GM12878 (cell line): ENCODE measurements at regions not wholly inside any gene's neighbourhood (a gene's known extent, or its start where the extent isn't known, plus 50 kb on each side); places are given as distances from the start of the nearest gene placed in this dataset.

Source experiments
- ATAC-seq: fragments of 200-7000 bp; cut with Tn5 transposase; 3 replicates; pipeline ENCODE4 v1.9.1; 2020; ENCODE audit warnings: mild to moderate bottlenecking, moderate library complexity
- BruUV-seq: library from RNA; stranded (reverse); fragments of 400-500 nt; replicated peaks from 2 replicates; lab custom pipeline; 2021; lab: Mats Ljungman, UMichigan
- CTCF ChIA-PET: fragments of 300-600 bp; sonication (Branson Sonifier 250); formaldehyde crosslinking; extraction: SDS; loops from one replicate; lab custom pipeline; 2021; ENCODE audit warnings: inconsistent platforms; lab: Yijun Ruan, JAX
- POLR2A ChIA-PET: fragments of 350-600 bp; formaldehyde crosslinking; extraction: SDS; loops from one replicate; lab custom pipeline; 2021; ENCODE audit warnings: inconsistent platforms; lab: Charles Lee
- RAD21 ChIA-PET: fragments of 300-600 bp; sonication (Branson Sonifier 250); formaldehyde crosslinking; loops from one replicate; lab custom pipeline; 2023; ENCODE audit warnings: antibody characterized with exemption; ENCODE audit not compliant: unreplicated experiment; lab: Charles Lee
- SMC1A ChIA-PET: fragments of 300-600 bp; sonication (Branson Sonifier 250); formaldehyde crosslinking; loops from one replicate; lab custom pipeline; 2023; ENCODE audit not compliant: unreplicated experiment, uncharacterized antibody; lab: Charles Lee
- DNase-seq: peaks from one replicate; pipeline ENCODE4 v3.0.0-alpha.2; 2011; ENCODE audit warnings: low read depth, low spot score
- FAIRE-seq: peaks from 3 replicates; lab custom pipeline; 2011; peaks lifted over from hg19 to GRCh38; lab: Jason Lieb, UNC
- H2AFZ ChIP-seq: 2 replicates; pipeline ENCODE4 v1.6.0; 2011; ENCODE audit warnings: low read depth, low read length, control low read depth; ENCODE audit not compliant: control insufficient read depth
- H3K27ac ChIP-seq: 2 replicates; pipeline ENCODE4 v1.5.1; 2011; ENCODE audit warnings: control low read depth; ENCODE audit not compliant: control insufficient read depth, insufficient read depth
- H3K27me3 ChIP-seq, 2 experiments: replicated peaks in 1 of 2; 2 replicates each; pipeline versions ENCODE4 v1.6.0 to v1.6.1; 2011; ENCODE audit warnings: low read length in 1 of 2; ENCODE audit not compliant: control insufficient read depth in 2 of 2, insufficient read depth in 2 of 2
- H3K36me3 ChIP-seq, 2 experiments: 2 replicates each; pipeline ENCODE4 v1.5.1; 2011; ENCODE audit warnings: low read length in 1 of 2; ENCODE audit not compliant: control insufficient read depth in 2 of 2, insufficient read depth in 2 of 2
- H3K4me1 ChIP-seq: 2 replicates; pipeline ENCODE4 v1.6.1; 2011; ENCODE audit warnings: mild to moderate bottlenecking, low read length, moderate library complexity, mixed read lengths; ENCODE audit not compliant: control insufficient read depth, insufficient read depth
- H3K4me2 ChIP-seq: 2 replicates; pipeline ENCODE4 v1.6.0; 2011; ENCODE audit warnings: control low read depth; ENCODE audit not compliant: control insufficient read depth, insufficient read depth
- H3K4me3 ChIP-seq: fragments of 200-600 bp; sonication (generic); 2 replicates; pipeline ENCODE4 v1.5.1; 2016
- H3K79me2 ChIP-seq: 2 replicates; pipeline ENCODE4 v1.6.0; 2011; ENCODE audit warnings: low read length; ENCODE audit not compliant: control insufficient read depth, insufficient read depth
- H3K9ac ChIP-seq: 2 replicates; pipeline ENCODE4 v1.8.0; 2011; ENCODE audit warnings: low read length, control low read depth, mixed read lengths; ENCODE audit not compliant: control insufficient read depth, insufficient read depth
- H3K9me3 ChIP-seq: replicated peaks from 3 replicates; pipeline ENCODE4 v1.5.1; 2011; ENCODE audit warnings: mild to moderate bottlenecking, low read length; ENCODE audit not compliant: control insufficient read depth, insufficient read depth
- H4K20me1 ChIP-seq: 2 replicates; pipeline ENCODE4 v1.6.0; 2011; ENCODE audit not compliant: control insufficient read depth, insufficient read depth
- ATF7 ChIP-seq: fragments of 450-650 bp; IDR thresholded peaks from 2 replicates; pipeline ENCODE4 v1.6.1; 2016; ENCODE audit warnings: low read depth, mild to moderate bottlenecking
- CEBPB ChIP-seq, 2 experiments: fragments of 150-350 bp in 1 of 2; IDR thresholded peaks; 2 replicates each; pipeline ENCODE4 v1.6.1; 2012 to 2014; ENCODE audit warnings: low read depth in 2 of 2, low read length in 2 of 2, borderline replicate concordance in 1 of 2, inconsistent platforms in 1 of 2
- CREB1 ChIP-seq: IDR thresholded peaks from 2 replicates; pipeline ENCODE4 v1.6.1; 2012; ENCODE audit warnings: low read depth, mild to moderate bottlenecking, inconsistent platforms
- E2F8 ChIP-seq: fragments of 450-650 bp; IDR thresholded peaks from 2 replicates; pipeline ENCODE4 v1.6.1; 2018; ENCODE audit warnings: mild to moderate bottlenecking, low read depth, moderate library complexity; ENCODE audit not compliant: partially characterized antibody
- E4F1 ChIP-seq: fragments of 450-650 bp; IDR thresholded peaks from 2 replicates; pipeline ENCODE4 v1.6.1; 2018; ENCODE audit warnings: borderline replicate concordance, mild to moderate bottlenecking; ENCODE audit not compliant: partially characterized antibody
- EED ChIP-seq: sonication (generic); IDR thresholded peaks from 2 replicates; pipeline ENCODE4 v1.6.1; 2016; ENCODE audit warnings: antibody characterized with exemption, low read depth
- IKZF2 ChIP-seq, 2 experiments: fragments of 450-650 bp; IDR thresholded peaks; 2 replicates each; pipeline ENCODE4 v1.6.1; 2017; ENCODE audit warnings: mild to moderate bottlenecking in 2 of 2, moderate library complexity in 2 of 2
- NR2C1 ChIP-seq: fragments of 450-650 bp; IDR thresholded peaks from 2 replicates; pipeline ENCODE4 v1.6.1; 2017; ENCODE audit warnings: antibody characterized with exemption, mild to moderate bottlenecking, moderate library complexity
- RCOR1 ChIP-seq: conservative IDR thresholded peaks from 2 replicates; pipeline ENCODE4 v1.6.1; 2012; ENCODE audit warnings: low read depth, low read length, improper control_type of control experiment
- WGBS: methylation state at CpG from one replicate; pipeline ENCODE4 v1.1.6; 2016; ENCODE audit warnings: low lambda C conversion rate; ENCODE audit not compliant: insufficient replicate concordance, insufficient coverage; ENCODE audit errors: missing lambda C conversion rate; 5-methylcytosine and 5-hydroxymethylcytosine counted together
- in situ Hi-C: fragments of 300-500 bp; cut with MboI; formaldehyde crosslinking; loops from 9 replicates; pipeline ENCODE4 v1.14.3; 2018; ENCODE audit warnings: mixed read lengths
- intact Hi-C: fragments of 100-400 bp; cut with micrococcal nuclease; formaldehyde crosslinking; loops from one replicate; pipeline ENCODE4 v1.14.2; 2022; ENCODE audit not compliant: unreplicated experiment
- TF ChIP-seq, protein P1 (sequence below): fragments of 450-650 bp; IDR thresholded peaks from 2 replicates; pipeline ENCODE4 v1.6.1; 2014; ENCODE audit warnings: mild to moderate bottlenecking
- TF ChIP-seq, protein P2 (sequence below): IDR thresholded peaks from 2 replicates; pipeline ENCODE4 v1.6.1; 2011; ENCODE audit warnings: low read depth, mild to moderate bottlenecking, low read length, moderate library complexity, borderline replicate concordance; ENCODE audit errors: extremely low read depth

GRCh38 chr13:34167347-34167746 lies 349.4 kb downstream of the RFC3 start:
- TF ChIP-seq, protein P1, sequence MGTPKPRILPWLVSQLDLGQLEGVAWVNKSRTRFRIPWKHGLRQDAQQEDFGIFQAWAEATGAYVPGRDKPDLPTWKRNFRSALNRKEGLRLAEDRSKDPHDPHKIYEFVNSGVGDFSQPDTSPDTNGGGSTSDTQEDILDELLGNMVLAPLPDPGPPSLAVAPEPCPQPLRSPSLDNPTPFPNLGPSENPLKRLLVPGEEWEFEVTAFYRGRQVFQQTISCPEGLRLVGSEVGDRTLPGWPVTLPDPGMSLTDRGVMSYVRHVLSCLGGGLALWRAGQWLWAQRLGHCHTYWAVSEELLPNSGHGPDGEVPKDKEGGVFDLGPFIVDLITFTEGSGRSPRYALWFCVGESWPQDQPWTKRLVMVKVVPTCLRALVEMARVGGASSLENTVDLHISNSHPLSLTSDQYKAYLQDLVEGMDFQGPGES, result no peak
- TF ChIP-seq CEBPB (IDR thresholded peaks at IDR 0.05; ENCODE audit: borderline replicate concordance in 1 of 2, low read depth in 2 of 2, low read length in 2 of 2) (no peak), NR2C1 (no peak), IKZF2 (IDR thresholded peaks at IDR 0.05) (no peak), CREB1 (no peak), RCOR1 (no peak), EED (no peak), ATF7 (no peak)
- no TSS peak for BruUV-seq
- no peak overlapping the region for H3K4me3 ChIP-seq
- no peak for FAIRE-seq
- no peaks in the 10 kb centered on the region for H4K20me1 ChIP-seq
- no peaks in the 10 kb centered on the region for H3K9me3 ChIP-seq
- ChIA-PET POLR2A (no interaction called here), RAD21 (no interaction called here), SMC1A (no interaction called here), CTCF (no interaction called here)
- H3K27ac ChIP-seq, result no peak overlapping the region
- H2AFZ ChIP-seq, result no peak overlapping the region
- H3K4me1 ChIP-seq, result no peaks in the 10 kb centered on the region
- no peak for ATAC-seq
- in situ Hi-C loops, result no loop called here
- WGBS, result 18% methylated on average over 2 of the region's 2 CpGs
- no peaks in the 10 kb centered on the region for H3K79me2 ChIP-seq
- no peaks in the 10 kb centered on the region for H3K36me3 ChIP-seq
- no peaks in the 10 kb centered on the region for H3K27me3 ChIP-seq
- no peak overlapping the region for H3K9ac ChIP-seq
- intact Hi-C loops, result no loop called here
- no peak overlapping the region for H3K4me2 ChIP-seq
- no peak for DNase-seq

DNA sequence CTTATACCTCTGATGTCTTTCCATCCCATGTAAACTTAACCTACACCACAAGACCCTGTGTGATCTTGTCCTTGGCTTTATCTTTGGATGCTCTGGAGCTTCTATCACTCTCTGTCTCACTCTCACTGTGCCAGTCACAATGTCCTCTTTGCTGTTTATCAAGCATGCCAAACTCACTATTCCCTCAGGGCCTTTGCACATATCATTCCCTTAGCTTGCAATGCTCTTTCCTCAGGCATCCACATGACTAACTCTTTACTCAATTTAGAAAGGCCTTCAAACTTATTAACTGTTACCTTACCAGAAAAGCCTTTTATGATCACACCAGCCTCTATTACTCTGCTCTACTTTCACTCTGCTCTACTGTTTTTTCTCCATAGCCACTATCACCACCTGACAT lies 354.1 kb downstream of the RFC3 start:
- in situ Hi-C loops (no loop called here), intact Hi-C loops (no loop called here)
- Histone ChIP-seq H3K36me3 (no peaks in the 10 kb centered on the region), H3K4me3 (no peak overlapping the region), H3K4me2 (no peak overlapping the region), H2AFZ (no peak overlapping the region), H3K9ac (no peak overlapping the region), H3K27ac (no peak overlapping the region), H3K9me3 (no peaks in the 10 kb centered on the region), H4K20me1 (no peaks in the 10 kb centered on the region), H3K79me2 (no peaks in the 10 kb centered on the region), H3K27me3 (no peaks in the 10 kb centered on the region), H3K4me1 (no peaks in the 10 kb centered on the region)
- no peak for ATAC-seq
- no TSS peak for BruUV-seq
- ChIA-PET RAD21 (no interaction called here), POLR2A (no interaction called here), CTCF (no interaction called here), SMC1A (no interaction called here)
- DNase-seq, result no peak
- FAIRE-seq, result no peak
- TF ChIP-seq CREB1 (no peak), E2F8 (no peak), E4F1 (no peak)
- TF ChIP-seq, protein P2, sequence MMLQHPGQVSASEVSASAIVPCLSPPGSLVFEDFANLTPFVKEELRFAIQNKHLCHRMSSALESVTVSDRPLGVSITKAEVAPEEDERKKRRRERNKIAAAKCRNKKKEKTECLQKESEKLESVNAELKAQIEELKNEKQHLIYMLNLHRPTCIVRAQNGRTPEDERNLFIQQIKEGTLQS, result no peak
